ENCODE measurements at regions not wholly inside any gene's neighbourhood (a gene's known extent, or its start where the extent isn't known, plus 50 kb on each side); places are given as distances from the start of the nearest gene placed in this dataset.

DNA sequence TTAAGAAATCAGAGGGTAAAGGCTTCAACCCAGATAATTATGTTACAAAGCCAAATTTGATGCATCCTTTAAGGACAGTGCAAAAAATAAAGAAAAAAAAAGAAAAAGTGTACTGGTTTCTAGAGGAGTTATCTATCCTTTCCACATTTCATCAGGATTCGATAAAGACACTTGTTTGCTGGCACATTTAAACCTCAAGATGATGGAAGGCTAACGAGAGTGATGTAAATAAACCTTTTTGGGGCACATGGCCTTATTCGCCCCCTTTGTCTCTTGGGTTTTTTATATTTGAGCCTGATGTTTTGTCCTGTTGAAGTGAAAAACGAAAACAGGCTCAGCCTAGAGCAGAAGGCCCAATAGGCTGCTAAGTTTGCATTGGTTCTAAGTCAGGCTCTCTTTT lies 416.5 kb downstream of the TAF11L14 start:
- no peak overlapping the region for H3K9ac ChIP-seq
- no peaks in the 10 kb centered on the region for H3K36me3 ChIP-seq (ENCODE audit: insufficient read depth)
- TF ChIP-seq, protein P1, sequence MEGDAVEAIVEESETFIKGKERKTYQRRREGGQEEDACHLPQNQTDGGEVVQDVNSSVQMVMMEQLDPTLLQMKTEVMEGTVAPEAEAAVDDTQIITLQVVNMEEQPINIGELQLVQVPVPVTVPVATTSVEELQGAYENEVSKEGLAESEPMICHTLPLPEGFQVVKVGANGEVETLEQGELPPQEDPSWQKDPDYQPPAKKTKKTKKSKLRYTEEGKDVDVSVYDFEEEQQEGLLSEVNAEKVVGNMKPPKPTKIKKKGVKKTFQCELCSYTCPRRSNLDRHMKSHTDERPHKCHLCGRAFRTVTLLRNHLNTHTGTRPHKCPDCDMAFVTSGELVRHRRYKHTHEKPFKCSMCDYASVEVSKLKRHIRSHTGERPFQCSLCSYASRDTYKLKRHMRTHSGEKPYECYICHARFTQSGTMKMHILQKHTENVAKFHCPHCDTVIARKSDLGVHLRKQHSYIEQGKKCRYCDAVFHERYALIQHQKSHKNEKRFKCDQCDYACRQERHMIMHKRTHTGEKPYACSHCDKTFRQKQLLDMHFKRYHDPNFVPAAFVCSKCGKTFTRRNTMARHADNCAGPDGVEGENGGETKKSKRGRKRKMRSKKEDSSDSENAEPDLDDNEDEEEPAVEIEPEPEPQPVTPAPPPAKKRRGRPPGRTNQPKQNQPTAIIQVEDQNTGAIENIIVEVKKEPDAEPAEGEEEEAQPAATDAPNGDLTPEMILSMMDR (conservative IDR thresholded peaks at IDR 0.05; ENCODE audit: low read depth, low read length), result no peak
- H3K79me2 ChIP-seq (ENCODE audit: insufficient read depth, low read depth), result no peaks in the 10 kb centered on the region
- no peaks in the 10 kb centered on the region for H4K20me1 ChIP-seq (ENCODE audit: insufficient read depth)
- H2AFZ ChIP-seq (ENCODE audit: low read depth), result no peak overlapping the region
- no peak overlapping the region for H3K4me2 ChIP-seq
- no peak overlapping the region for H3K4me3 ChIP-seq (IDR thresholded peaks at IDR 0.05; ENCODE audit: insufficient read depth, low read depth, low read length)
- H3K27ac ChIP-seq, result no peak overlapping the region
- no peaks in the 10 kb centered on the region for H3K4me1 ChIP-seq (ENCODE audit: low read depth, poor library complexity, severe bottlenecking)
- H3K27me3 ChIP-seq (ENCODE audit: insufficient read depth, low read depth), result no peaks in the 10 kb centered on the region

DNA sequence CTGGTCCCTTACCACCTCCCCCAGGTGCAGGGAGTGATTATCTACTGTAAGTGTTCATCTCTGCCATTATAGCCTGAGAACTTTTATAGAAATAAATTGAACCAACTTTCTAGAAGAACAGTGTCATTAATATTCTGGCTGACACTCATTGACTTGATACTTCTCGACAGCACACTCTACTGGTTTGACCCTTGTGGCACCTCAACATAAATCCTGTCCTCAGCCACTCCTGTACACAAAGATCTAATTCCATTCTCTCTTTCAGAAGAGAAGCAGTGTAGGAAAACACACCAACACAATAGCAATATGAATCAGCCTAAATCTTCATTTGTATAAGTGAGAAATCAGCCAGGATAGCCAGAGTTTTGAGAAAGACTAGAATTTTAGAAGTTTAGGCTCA lies 417.7 kb downstream of the TAF11L14 start:
- Histone ChIP-seq H3K9ac (no peak overlapping the region), H3K4me2 (no peak overlapping the region), H4K20me1 (ENCODE audit: insufficient read depth) (no peaks in the 10 kb centered on the region), H2AFZ (ENCODE audit: low read depth) (no peak overlapping the region), H3K4me3 (IDR thresholded peaks at IDR 0.05; ENCODE audit: insufficient read depth, low read depth, low read length) (no peak overlapping the region), H3K27me3 (ENCODE audit: insufficient read depth, low read depth) (no peaks in the 10 kb centered on the region), H3K36me3 (ENCODE audit: insufficient read depth) (no peaks in the 10 kb centered on the region), H3K4me1 (ENCODE audit: low read depth, poor library complexity, severe bottlenecking) (no peaks in the 10 kb centered on the region), H3K27ac (no peak overlapping the region), H3K79me2 (ENCODE audit: insufficient read depth, low read depth) (no peaks in the 10 kb centered on the region)
- TF ChIP-seq, protein P1 (conservative IDR thresholded peaks at IDR 0.05; ENCODE audit: low read depth, low read length), result no peak

DNA sequence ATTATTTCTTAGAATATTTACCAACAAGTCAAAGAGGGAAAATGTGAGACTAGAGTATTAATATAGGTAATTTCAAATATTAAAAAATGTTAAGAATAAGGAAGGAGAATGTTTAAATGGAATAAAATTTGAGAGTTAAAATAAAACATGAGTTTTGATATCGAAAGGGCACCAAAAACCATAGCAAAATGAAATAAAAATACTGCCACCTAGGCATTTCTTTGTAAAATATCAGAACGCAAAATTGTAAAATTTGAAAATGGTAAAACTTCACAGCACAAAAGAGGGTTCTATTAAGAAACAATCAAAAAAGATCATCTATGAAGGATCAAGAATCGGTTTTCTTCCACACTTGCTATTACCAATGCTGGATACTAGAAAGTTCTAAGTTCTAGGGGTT lies 418.3 kb downstream of the TAF11L14 start:
- no peaks in the 10 kb centered on the region for H3K36me3 ChIP-seq (ENCODE audit: insufficient read depth)

DNA sequence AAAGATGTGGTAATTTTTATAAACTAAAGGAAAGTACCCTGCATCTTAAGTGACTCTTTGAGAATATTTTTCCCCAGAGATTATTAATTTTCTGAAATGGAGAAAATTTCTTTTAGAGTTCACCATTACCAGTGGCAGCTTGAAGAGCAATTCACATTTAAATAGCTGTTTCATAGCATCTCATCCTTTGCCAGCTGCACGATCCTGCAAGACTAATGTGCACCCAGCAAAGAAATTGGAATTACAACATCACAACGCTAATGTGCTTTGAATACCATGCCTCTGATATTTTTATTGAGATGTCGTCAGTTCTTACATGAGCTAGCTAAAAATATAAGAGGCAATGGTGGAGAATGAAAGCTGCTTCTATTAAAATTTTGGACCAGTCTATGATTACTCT lies 423.5 kb downstream of the TAF11L14 start:
- Histone ChIP-seq H3K36me3 (ENCODE audit: insufficient read depth) (no peaks in the 10 kb centered on the region), H3K27ac (no peak overlapping the region), H3K4me3 (IDR thresholded peaks at IDR 0.05; ENCODE audit: insufficient read depth, low read depth, low read length) (no peak overlapping the region), H3K9ac (no peak overlapping the region), H3K27me3 (ENCODE audit: insufficient read depth, low read depth) (no peaks in the 10 kb centered on the region), H3K79me2 (ENCODE audit: insufficient read depth, low read depth) (no peaks in the 10 kb centered on the region), H2AFZ (ENCODE audit: low read depth) (no peak overlapping the region), H3K4me1 (ENCODE audit: low read depth, poor library complexity, severe bottlenecking) (no peaks in the 10 kb centered on the region), H3K4me2 (no peak overlapping the region), H4K20me1 (ENCODE audit: insufficient read depth) (no peaks in the 10 kb centered on the region)
- TF ChIP-seq, protein P1 (conservative IDR thresholded peaks at IDR 0.05; ENCODE audit: low read depth, low read length), result no peak

More for the DNA sequence above, 418.3 kb downstream of the TAF11L14 start:
- TF ChIP-seq, protein P1 (conservative IDR thresholded peaks at IDR 0.05; ENCODE audit: low read depth, low read length), result no peak
- no peaks in the 10 kb centered on the region for H3K79me2 ChIP-seq (ENCODE audit: insufficient read depth, low read depth)
- H4K20me1 ChIP-seq (ENCODE audit: insufficient read depth), result no peaks in the 10 kb centered on the region
- H3K27ac ChIP-seq, result no peak overlapping the region
- no peak overlapping the region for H3K9ac ChIP-seq
- H3K4me1 ChIP-seq (ENCODE audit: low read depth, poor library complexity, severe bottlenecking), result no peaks in the 10 kb centered on the region
- no peak overlapping the region for H3K4me3 ChIP-seq (IDR thresholded peaks at IDR 0.05; ENCODE audit: insufficient read depth, low read depth, low read length)
- no peak overlapping the region for H2AFZ ChIP-seq (ENCODE audit: low read depth)
- H3K4me2 ChIP-seq, result no peak overlapping the region
- H3K27me3 ChIP-seq (ENCODE audit: insufficient read depth, low read depth), result no peaks in the 10 kb centered on the region
